Mammary epithelial cell (primary cell): ENCODE measurements at regions not wholly inside any gene's neighbourhood (a gene's known extent, or its start where the extent isn't known, plus 50 kb on each side); places are given as distances from the start of the nearest gene placed in this dataset.

Experiments
- CTCF ChIP-seq, 2 donors: IDR thresholded peaks in 1 of 2; conservative IDR thresholded peaks in 1 of 2; 2 replicates each; pipeline ENCODE4 v1.5.1; 2011 to 2012; ENCODE audit warnings: inconsistent platforms in 2 of 2, low read length in 2 of 2, mild to moderate bottlenecking in 2 of 2, control low read depth in 1 of 2, low read depth in 1 of 2; ENCODE audit not compliant: insufficient read depth in 1 of 2; ENCODE audit errors: extremely low read depth in 1 of 2
- EZH2 ChIP-seq: IDR thresholded peaks from 2 replicates; pipeline ENCODE4 v1.6.1; 2012; ENCODE audit warnings: low read length, inconsistent platforms, borderline replicate concordance

GRCh38 chr2:62343206-62343605, 147.3 kb downstream of the B3GNT2 start:
- no peak for TF ChIP-seq CTCF (conservative IDR thresholded peaks at IDR 0.05 in 1 of 2, IDR thresholded peaks at IDR 0.05 in 1 of 2; ENCODE audit: extremely low read depth in 1 of 2, insufficient read depth in 1 of 2, low read depth in 1 of 2, low read length in 2 of 2)
- TF ChIP-seq EZH2, result no peak
